ENCODE measurements at regions not wholly inside any gene's neighbourhood (a gene's known extent, or its start where the extent isn't known, plus 50 kb on each side); places are given as distances from the start of the nearest gene placed in this dataset.

DNA sequence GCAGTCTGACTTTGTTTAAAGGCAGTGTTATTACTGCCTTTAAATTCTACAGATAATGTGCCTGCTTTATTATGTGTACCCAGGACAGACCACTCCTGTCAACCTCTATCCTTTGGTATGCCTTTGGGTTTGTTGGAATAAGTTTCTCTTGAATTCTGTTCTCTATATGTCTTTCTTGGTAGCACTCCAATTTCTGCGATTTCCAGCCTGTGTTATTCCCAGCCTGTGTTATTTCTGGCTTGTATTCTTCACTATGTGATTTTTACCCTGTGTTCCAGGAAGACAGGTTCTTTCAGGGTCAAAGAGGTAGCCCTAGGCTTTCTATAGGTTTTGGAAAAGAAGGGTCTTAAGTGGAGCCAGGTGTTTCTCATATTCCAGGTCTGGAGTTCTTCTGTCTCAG is 407.4 kb upstream of the AZI2 start:
- Histone ChIP-seq H3K36me3 (ENCODE audit: control insufficient read depth in 1 of 2, insufficient read depth in 2 of 2, low read length in 2 of 2) (no peaks in the 10 kb centered on the region), H3K27me3 (ENCODE audit: insufficient read depth, low read length) (no peaks in the 10 kb centered on the region), H3K4me3 (replicated peaks in 1 of 2; ENCODE audit: low read depth in 1 of 2, low read length in 2 of 2) (no peak overlapping the region), H3K4me2 (ENCODE audit: low read length) (no peak overlapping the region), H3K4me1 (ENCODE audit: control insufficient read depth in 1 of 2, insufficient read depth in 2 of 2, low read length in 2 of 2) (no peaks in the 10 kb centered on the region), H3K27ac (ENCODE audit: low read depth, low read length) (no peak overlapping the region), H4K20me1 (ENCODE audit: insufficient read depth) (no peaks in the 10 kb centered on the region), H3K79me2 (ENCODE audit: insufficient read depth, low read length) (no peaks in the 10 kb centered on the region), H3K9me2 (ENCODE audit: insufficient read depth) (no peaks in the 10 kb centered on the region), H2AFZ (ENCODE audit: low read depth, low read length, poor library complexity, severe bottlenecking) (no peak overlapping the region), H3K9ac (ENCODE audit: low read length) (no peak overlapping the region), H3K9me3 (ENCODE audit: control insufficient read depth in 1 of 2, insufficient read depth in 1 of 2, low read depth in 1 of 2, low read length in 2 of 2) (no peaks in the 10 kb centered on the region)
- ChIA-PET CTCF (no interaction called here), RAD21 (ENCODE audit: low non-redundant PET in 1 of 2, low total read pairs in 2 of 2, uncharacterized antibody in 2 of 2, unreplicated experiment in 2 of 2) (no interaction called here), POLR2A (no interaction called here)
- no peak for TF ChIP-seq CTCF (IDR thresholded peaks at IDR 0.05 in 2 of 3, conservative IDR thresholded peaks at IDR 0.05 in 1 of 3; ENCODE audit: borderline replicate concordance in 1 of 3, insufficient read depth in 1 of 3, low read depth in 2 of 3, low read length in 2 of 3)
- no peak for TF ChIP-seq EZH2phosphoT487 (IDR thresholded peaks at IDR 0.05; ENCODE audit: borderline replicate concordance)
- no peak for TF ChIP-seq RAD21 (IDR thresholded peaks at IDR 0.05; ENCODE audit: low read depth)
- TF ChIP-seq EGR1 (IDR thresholded peaks at IDR 0.05; ENCODE audit: low read depth), result no peak
- BruUV-seq (replicated peaks), result no TSS peak
- no peak for ATAC-seq
- intact Hi-C loops (cut with micrococcal nuclease), result no loop called here
- DNase-seq (ENCODE audit: low read depth, low spot score), result no peak

DNA sequence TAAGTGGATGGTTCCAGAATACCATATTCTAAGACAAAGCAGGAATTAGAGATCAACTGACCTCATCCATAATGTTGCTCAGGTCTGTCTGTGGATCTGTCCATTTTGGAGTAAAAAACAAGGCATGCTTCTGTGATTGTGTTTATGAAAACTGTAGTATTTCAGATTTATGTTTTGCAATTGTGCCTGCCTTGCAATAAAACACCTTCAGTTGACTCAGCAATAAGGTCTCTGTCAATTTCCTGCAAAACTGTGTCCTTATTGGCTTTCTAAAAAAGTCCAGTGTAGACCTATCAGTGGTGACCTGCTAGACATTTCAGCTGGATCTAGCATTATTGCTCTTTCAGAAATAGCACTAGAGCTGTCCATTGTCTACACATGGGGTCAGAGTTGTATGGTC is 409.5 kb upstream of the AZI2 start:
- CTCF ChIA-PET, result no interaction called here
- H3K27ac ChIP-seq (ENCODE audit: low read depth, low read length), result no peak overlapping the region
- BruUV-seq (replicated peaks), result no TSS peak
- ATAC-seq (no peak), DNase-seq (ENCODE audit: low read depth, low spot score) (no peak)
- H4K20me1 ChIP-seq (ENCODE audit: insufficient read depth), result no peaks in the 10 kb centered on the region
- H3K4me3 ChIP-seq (replicated peaks in 1 of 2; ENCODE audit: low read depth in 1 of 2, low read length in 2 of 2), result no peak overlapping the region
- no peaks in the 10 kb centered on the region for H3K9me3 ChIP-seq (ENCODE audit: control insufficient read depth in 1 of 2, insufficient read depth in 1 of 2, low read depth in 1 of 2, low read length in 2 of 2)
- no peaks in the 10 kb centered on the region for H3K9me2 ChIP-seq (ENCODE audit: insufficient read depth)
- H2AFZ ChIP-seq (ENCODE audit: low read depth, low read length, poor library complexity, severe bottlenecking), result no peak overlapping the region
- H3K79me2 ChIP-seq (ENCODE audit: insufficient read depth, low read length), result no peaks in the 10 kb centered on the region
- no peak overlapping the region for H3K9ac ChIP-seq (ENCODE audit: low read length)
- H3K4me1 ChIP-seq (ENCODE audit: control insufficient read depth in 1 of 2, insufficient read depth in 2 of 2, low read length in 2 of 2), result no peaks in the 10 kb centered on the region
- no peak overlapping the region for H3K4me2 ChIP-seq (ENCODE audit: low read length)
- RAD21 ChIA-PET (ENCODE audit: low non-redundant PET in 1 of 2, low total read pairs in 2 of 2, uncharacterized antibody in 2 of 2, unreplicated experiment in 2 of 2), result no interaction called here
- H3K36me3 ChIP-seq (ENCODE audit: control insufficient read depth in 1 of 2, insufficient read depth in 2 of 2, low read length in 2 of 2), result no peaks in the 10 kb centered on the region
- POLR2A ChIA-PET, result no interaction called here
- intact Hi-C loops (cut with micrococcal nuclease), result no loop called here
- H3K27me3 ChIP-seq (ENCODE audit: insufficient read depth, low read length), result no peaks in the 10 kb centered on the region
- TF ChIP-seq CTCF (IDR thresholded peaks at IDR 0.05 in 2 of 3, conservative IDR thresholded peaks at IDR 0.05 in 1 of 3; ENCODE audit: borderline replicate concordance in 1 of 3, insufficient read depth in 1 of 3, low read depth in 2 of 3, low read length in 2 of 3) (no peak), EZH2 (IDR thresholded peaks at IDR 0.05) (no peak), JUND (IDR thresholded peaks at IDR 0.05) (no peak), POLR2AphosphoS5 (IDR thresholded peaks at IDR 0.05; ENCODE audit: low read depth, low read length) (no peak), YY1 (IDR thresholded peaks at IDR 0.05; ENCODE audit: extremely low read depth, insufficient replicate concordance, low read depth, low read length) (no peak), ZFX (IDR thresholded peaks at IDR 0.05) (no peak), SP1 (IDR thresholded peaks at IDR 0.05; ENCODE audit: low read depth) (no peak), CBX3 (IDR thresholded peaks at IDR 0.05; ENCODE audit: low read depth) (no peak), FOSL1 (IDR thresholded peaks at IDR 0.05; ENCODE audit: low read depth) (no peak), MAX (IDR thresholded peaks at IDR 0.05) (no peak)
- TF ChIP-seq, protein P1, sequence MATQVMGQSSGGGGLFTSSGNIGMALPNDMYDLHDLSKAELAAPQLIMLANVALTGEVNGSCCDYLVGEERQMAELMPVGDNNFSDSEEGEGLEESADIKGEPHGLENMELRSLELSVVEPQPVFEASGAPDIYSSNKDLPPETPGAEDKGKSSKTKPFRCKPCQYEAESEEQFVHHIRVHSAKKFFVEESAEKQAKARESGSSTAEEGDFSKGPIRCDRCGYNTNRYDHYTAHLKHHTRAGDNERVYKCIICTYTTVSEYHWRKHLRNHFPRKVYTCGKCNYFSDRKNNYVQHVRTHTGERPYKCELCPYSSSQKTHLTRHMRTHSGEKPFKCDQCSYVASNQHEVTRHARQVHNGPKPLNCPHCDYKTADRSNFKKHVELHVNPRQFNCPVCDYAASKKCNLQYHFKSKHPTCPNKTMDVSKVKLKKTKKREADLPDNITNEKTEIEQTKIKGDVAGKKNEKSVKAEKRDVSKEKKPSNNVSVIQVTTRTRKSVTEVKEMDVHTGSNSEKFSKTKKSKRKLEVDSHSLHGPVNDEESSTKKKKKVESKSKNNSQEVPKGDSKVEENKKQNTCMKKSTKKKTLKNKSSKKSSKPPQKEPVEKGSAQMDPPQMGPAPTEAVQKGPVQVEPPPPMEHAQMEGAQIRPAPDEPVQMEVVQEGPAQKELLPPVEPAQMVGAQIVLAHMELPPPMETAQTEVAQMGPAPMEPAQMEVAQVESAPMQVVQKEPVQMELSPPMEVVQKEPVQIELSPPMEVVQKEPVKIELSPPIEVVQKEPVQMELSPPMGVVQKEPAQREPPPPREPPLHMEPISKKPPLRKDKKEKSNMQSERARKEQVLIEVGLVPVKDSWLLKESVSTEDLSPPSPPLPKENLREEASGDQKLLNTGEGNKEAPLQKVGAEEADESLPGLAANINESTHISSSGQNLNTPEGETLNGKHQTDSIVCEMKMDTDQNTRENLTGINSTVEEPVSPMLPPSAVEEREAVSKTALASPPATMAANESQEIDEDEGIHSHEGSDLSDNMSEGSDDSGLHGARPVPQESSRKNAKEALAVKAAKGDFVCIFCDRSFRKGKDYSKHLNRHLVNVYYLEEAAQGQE (IDR thresholded peaks at IDR 0.05; ENCODE audit: low read depth), result no peak

Measured in HCT116 (cell line).